GM18873 (cell line): ENCODE measurements at regions not wholly inside any gene's neighbourhood (a gene's known extent, or its start where the extent isn't known, plus 50 kb on each side); places are given as distances from the start of the nearest gene placed in this dataset.
"Not testable (repeated sequence)": the region's sequence is repeated elsewhere in the genome, so short reads cannot be mapped to it uniquely, and the experiment has no call there.

ENCODE experiments used
- ATAC-seq: cut with Tn5 transposase; IDR thresholded peaks from one replicate; pipeline ENCODE4 v1.9.1; 2021; ENCODE audit warnings: mild to moderate bottlenecking, moderate library complexity, moderate number of reproducible peaks; ENCODE audit not compliant: unreplicated experiment, low FRiP score

DNA sequence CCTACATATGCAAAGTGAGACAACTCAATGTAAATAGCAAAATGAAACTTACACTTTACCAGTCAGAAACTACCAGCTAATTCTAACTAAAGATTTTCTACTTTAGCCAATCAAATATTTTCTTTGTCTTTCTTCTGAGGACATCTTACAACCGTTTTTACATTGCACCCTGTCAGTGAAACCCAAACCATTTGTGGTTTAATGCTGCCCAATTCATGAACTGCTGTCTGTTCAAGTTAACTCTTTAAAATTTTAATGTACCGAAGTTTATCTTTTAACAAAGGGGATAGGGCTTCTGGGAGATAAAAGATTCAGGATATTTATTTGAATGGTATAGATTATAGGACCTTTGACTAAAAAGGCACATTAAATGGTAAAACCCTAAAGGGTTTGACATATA lies 121.3 kb upstream of the HDDC2 start:
- ATAC-seq: no peak

- no peak for ATAC-seq
Observed at GRCh38 chr6:125431971-125432370, 130.2 kb upstream of the HDDC2 start.

- no peak for ATAC-seq
Observed at GRCh38 chr6:125432963-125433362, 131.2 kb upstream of the HDDC2 start.

GRCh38 chr6:125434760-125435159 lies 133.0 kb upstream of the HDDC2 start:
- no peak for ATAC-seq

- ATAC-seq: no peak
Observed at GRCh38 chr6:125439512-125439911, 137.7 kb upstream of the HDDC2 start.

GRCh38 chr6:125444006-125444923 lies 142.5 kb upstream of the HDDC2 start:
- ATAC-seq: no peak

GRCh38 chr6:125445054-125445453 lies 143.3 kb upstream of the HDDC2 start:
- ATAC-seq: no peak

DNA sequence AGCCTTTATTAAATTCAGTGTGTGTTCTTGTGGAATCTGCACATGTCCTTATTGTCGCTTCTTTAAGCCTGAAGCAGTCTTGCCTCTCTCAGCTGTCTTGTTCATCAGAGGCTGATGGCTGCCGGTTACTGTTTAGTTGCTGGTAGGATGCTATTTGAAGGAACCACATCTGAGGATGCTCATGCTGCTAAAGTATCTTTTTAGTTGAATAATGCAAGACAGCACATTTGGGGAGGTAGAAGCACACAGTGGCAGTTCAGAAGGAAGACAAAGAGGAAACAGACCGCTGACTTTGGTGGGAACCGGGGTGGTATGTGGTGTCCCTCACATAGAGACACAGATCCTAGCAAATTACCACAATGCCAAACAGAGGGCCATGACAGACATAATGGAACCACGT lies 144.2 kb upstream of the HDDC2 start:
- ATAC-seq: no peak

DNA sequence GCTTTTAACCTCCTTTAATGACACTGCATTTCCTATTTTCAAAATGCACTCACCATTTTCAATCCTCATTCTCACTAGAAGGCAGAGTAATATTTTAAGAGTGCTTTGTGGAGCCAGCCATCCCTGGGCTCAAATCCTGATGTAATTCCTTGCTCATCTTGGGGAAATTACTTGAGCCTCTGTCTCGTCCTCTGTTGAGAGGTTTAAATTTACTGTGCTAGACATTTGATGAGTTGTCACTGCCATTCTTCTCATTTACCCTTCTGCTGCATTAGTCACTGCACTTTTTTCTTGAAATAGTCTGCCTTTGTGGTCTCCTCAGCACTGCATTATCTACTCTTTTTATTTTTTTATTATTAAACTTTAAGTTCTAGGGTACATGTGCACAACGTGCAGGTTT lies 150.0 kb upstream of the HDDC2 start:
- ATAC-seq: no peak

GRCh38 chr6:125453516-125453915 lies 151.7 kb upstream of the HDDC2 start:
- ATAC-seq: no peak

DNA sequence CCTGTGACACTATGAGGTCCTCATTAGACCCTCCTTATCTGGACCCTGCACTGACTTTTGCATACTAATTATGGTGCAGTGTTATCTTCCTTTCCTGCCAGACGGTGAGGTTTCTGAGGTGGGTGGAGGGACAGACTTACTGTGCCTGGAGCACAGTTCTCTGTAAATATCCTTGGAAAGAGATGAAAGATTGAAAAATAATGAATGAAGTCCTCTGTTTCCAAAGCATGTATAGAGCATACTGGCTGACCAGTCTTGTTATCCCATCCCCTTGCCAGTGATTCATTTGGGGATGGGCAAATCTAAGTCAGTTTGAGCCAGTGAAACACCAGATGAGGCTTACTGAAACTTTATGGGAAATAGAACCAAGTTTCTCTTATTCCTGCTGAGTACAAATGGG lies 152.6 kb upstream of the HDDC2 start:
- ATAC-seq: no peak

DNA sequence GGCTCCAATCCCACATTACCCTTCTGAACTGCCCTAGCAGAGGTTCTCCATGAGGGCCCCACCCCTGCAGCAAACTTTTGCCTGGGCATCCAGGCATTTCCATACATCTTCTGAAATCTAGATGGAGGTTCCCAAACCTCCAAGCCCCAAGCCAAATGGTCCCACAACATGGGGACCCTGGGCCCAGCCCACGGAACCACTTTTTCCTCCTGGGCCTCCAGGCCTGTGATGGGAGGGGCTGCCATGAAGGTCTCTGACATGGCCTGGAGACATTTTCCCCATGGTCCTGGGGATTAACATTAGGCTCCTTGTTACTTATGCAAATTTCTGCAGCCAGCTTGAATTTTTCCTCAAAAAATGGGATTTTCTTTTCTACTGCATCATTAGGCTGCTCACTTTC lies 156.7 kb upstream of the HDDC2 start:
- ATAC-seq: not testable (repeated sequence)

DNA sequence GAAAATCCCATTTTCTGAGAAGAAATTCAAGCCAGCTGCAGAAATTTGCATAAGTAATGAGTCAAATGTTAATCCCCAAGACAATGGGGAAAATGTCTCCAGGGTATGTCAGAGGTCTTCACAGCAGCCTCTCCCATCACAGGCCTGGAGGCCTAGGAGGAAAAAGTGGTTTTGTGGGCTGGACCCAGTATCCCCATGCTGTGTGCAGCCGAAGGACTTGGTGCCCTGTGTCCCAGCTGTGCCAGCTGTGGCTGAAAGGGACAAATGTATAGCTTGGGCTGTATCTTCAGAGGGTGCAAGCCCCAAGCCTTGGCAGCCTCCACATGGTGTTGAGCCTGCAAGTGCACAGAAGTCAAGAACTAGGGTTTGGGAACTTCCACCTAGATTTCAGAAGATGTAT lies 163.6 kb upstream of the HDDC2 start:
- ATAC-seq: not testable (repeated sequence)

DNA sequence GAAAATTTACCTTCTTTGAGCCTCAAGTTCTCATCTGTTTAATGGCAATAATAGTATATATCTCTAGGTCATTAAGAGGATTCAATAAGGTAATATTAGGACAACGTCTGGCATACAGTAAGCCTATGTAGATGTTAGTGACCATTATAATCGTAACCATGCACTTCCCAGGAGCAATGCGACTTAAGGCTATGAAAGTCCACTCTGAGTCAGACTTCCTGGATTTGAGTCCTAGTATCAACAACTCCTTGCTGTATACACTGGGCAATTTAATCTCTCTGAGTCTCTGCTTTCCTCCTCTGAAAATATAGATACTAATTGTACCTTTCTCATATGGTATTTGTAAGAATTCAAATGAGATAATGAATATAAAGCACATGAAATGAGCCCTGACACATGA lies 168.1 kb upstream of the HDDC2 start:
- no peak for ATAC-seq

DNA sequence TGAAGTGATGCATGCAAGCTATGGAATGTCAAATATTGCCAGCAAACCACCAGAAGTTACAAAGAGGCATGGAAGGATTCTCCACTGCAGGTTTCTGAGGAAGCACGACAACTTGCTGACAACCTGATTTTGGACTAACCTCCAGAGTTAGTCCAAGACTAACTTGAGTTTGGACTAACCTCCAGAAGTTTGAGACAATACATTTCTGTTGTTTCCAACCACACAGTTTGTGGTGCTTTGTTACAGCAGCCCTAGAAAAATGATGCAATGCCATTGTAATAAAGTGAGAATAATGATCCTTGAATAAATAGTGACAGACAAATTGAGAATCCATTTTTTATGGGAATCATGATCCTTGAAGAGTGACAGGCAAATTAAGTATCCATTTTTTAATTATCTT lies 169.9 kb upstream of the HDDC2 start:
- no peak for ATAC-seq

- no peak for ATAC-seq
Observed at GRCh38 chr6:125474061-125474460, 172.3 kb upstream of the HDDC2 start.

DNA sequence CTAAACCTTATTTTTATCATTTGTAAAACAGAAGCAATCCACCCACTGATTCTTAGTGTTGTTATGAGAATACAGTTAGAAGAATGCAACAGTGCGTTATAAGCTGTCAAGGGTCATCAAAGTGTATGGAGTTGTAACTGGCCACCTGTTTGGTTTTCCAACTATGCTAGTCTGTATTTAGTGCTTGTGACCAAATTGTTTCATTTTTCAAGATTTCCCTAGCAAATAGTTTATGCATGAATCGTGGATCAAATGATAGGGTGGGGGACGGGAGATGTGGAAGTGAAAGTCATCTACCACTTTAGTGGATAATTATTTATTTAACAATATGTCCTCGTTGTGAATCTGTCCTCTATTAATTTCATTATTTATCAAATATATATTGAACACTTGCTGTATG lies 175.4 kb upstream of the HDDC2 start:
- no peak for ATAC-seq

DNA sequence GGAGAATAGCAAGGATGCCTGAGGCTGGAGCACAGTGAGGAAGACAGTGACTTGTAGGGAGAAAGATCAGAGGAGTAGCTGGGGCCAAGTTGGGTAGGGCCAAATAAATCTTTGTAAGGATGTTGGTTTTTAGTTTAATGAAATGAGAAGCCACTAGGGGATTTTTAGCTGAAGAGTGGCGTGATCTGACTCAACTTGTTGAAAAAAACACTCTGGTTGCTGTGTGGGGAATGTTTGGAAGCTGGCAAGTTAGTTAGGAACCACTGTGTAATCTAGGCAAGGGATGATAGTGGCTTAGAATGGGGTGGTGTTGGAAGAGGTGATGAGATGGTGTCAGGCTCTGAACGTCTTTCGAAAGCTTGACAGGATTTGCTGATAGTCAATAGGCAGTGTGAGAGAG lies 176.1 kb upstream of the HDDC2 start:
- ATAC-seq: no peak

GRCh38 chr6:125480146-125480545 lies 178.4 kb upstream of the HDDC2 start:
- ATAC-seq: no peak

DNA sequence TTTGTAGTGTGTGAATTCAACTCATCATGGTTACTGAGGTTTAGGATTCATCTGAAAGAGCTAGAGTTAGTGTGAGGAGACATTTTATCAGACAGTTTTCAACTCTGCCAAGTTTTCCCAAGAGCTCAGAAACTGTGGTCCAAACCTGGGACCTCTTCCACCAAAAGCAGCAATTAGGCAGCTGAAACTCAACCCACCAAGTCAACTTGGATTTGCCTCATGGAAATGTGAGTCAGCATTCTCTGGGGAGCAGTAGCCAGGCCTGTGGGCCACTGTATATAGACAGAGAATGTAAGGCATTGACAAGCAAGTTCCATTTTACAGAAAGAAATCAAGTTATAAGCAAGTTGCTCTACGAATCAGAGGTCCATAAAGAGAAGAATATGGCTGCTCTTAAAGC lies 178.8 kb upstream of the HDDC2 start:
- no peak for ATAC-seq

- ATAC-seq: no peak
Observed at GRCh38 chr6:125481056-125481455, 179.3 kb upstream of the HDDC2 start.

GRCh38 chr6:125485757-125486156 lies 184.0 kb upstream of the HDDC2 start:
- no peak for ATAC-seq
